Hepatocyte (in vitro differentiated cells): ENCODE measurements at regions not wholly inside any gene's neighbourhood (a gene's known extent, or its start where the extent isn't known, plus 50 kb on each side); places are given as distances from the start of the nearest gene placed in this dataset.

Source experiments
- DNase-seq: peaks from one replicate; pipeline ENCODE4 v3.0.0-alpha.2; 2016; ENCODE audit warnings: low spot score
- H2AFZ ChIP-seq: fragments of 200-600 bp; sonication (generic); 2 replicates; pipeline ENCODE4 v1.6.0; 2016; ENCODE audit warnings: antibody characterized with exemption, mild to moderate bottlenecking
- H3K27ac ChIP-seq: fragments of 200-600 bp; sonication (generic); 2 replicates; pipeline ENCODE4 v1.5.1; 2016; ENCODE audit warnings: mild to moderate bottlenecking
- H3K27me3 ChIP-seq: fragments of 200-600 bp; sonication (generic); 2 replicates; pipeline ENCODE4 v1.6.1; 2016
- H3K36me3 ChIP-seq: fragments of 200-600 bp; sonication (generic); replicated peaks from 2 replicates; pipeline ENCODE4 v1.5.1; 2016; ENCODE audit warnings: low read depth; ENCODE audit not compliant: insufficient read depth
- H3K4me1 ChIP-seq: fragments of 200-600 bp; sonication (generic); 2 replicates; pipeline ENCODE4 v1.5.1; 2016; ENCODE audit warnings: mild to moderate bottlenecking, moderate library complexity; ENCODE audit not compliant: insufficient read depth
- H3K4me2 ChIP-seq: fragments of 200-600 bp; sonication (generic); 2 replicates; pipeline ENCODE4 v1.6.0; 2016
- H3K4me3 ChIP-seq: fragments of 200-600 bp; sonication (generic); 2 replicates; pipeline ENCODE4 v1.5.1; 2016; ENCODE audit warnings: mild to moderate bottlenecking
- H3K79me2 ChIP-seq: fragments of 200-600 bp; sonication (generic); 2 replicates; pipeline ENCODE4 v1.6.0; 2017; ENCODE audit warnings: mild to moderate bottlenecking
- H3K9me2 ChIP-seq: fragments of 200-600 bp; sonication (generic); replicated peaks from 2 replicates; pipeline ENCODE4 v1.6.0; 2017; ENCODE audit warnings: mild to moderate bottlenecking; ENCODE audit not compliant: insufficient read depth
- H3K9me3 ChIP-seq: fragments of 200-600 bp; sonication (generic); 2 replicates; pipeline ENCODE4 v1.5.1; 2016; ENCODE audit warnings: low read depth, mild to moderate bottlenecking
- H4K20me1 ChIP-seq: fragments of 200-600 bp; sonication (generic); 2 replicates; pipeline ENCODE4 v1.6.0; 2016; ENCODE audit warnings: mild to moderate bottlenecking; ENCODE audit not compliant: insufficient read depth, poor library complexity, severe bottlenecking
- CTCF ChIP-seq: fragments of 200-600 bp; sonication (generic); IDR thresholded peaks from 2 replicates; pipeline ENCODE4 v1.5.1; 2016; ENCODE audit warnings: antibody characterized with exemption, mild to moderate bottlenecking; ENCODE audit not compliant: poor library complexity
- EZH2 ChIP-seq: fragments of 200-600 bp; sonication (generic); IDR thresholded peaks from 2 replicates; pipeline ENCODE4 v1.6.1; 2016; ENCODE audit warnings: antibody characterized with exemption, mild to moderate bottlenecking, borderline replicate concordance
- EZH2phosphoT487 ChIP-seq: fragments of 200-600 bp; sonication (generic); IDR thresholded peaks from one replicate; pipeline ENCODE4 v1.6.1; 2018; ENCODE audit warnings: antibody characterized with exemption, mild to moderate bottlenecking, low read depth, moderate library complexity; ENCODE audit not compliant: unreplicated experiment, severe bottlenecking
- whole genome bisulfite sequencing: methylation state at CpG from one replicate; pipeline ENCODE4 v1.1.6; 2016; ENCODE audit warnings: low lambda C conversion rate; ENCODE audit errors: missing lambda C conversion rate; 5-methylcytosine and 5-hydroxymethylcytosine counted together

- H3K4me3 ChIP-seq: no peak overlapping the region
- TF ChIP-seq EZH2: no peak
- no peak for TF ChIP-seq EZH2phosphoT487
- no peak for TF ChIP-seq CTCF
- no peaks in the 10 kb centered on the region for H3K9me3 ChIP-seq
- no peaks in the 10 kb centered on the region for H3K36me3 ChIP-seq
- no peaks in the 10 kb centered on the region for H3K79me2 ChIP-seq
- H3K9me2 ChIP-seq: no peaks in the 10 kb centered on the region
- H3K4me2 ChIP-seq: no peak overlapping the region
- no peak overlapping the region for H2AFZ ChIP-seq
- no peak overlapping the region for H3K27ac ChIP-seq
- no peaks in the 10 kb centered on the region for H3K4me1 ChIP-seq
- 64% methylated on average over 2 of the region's 2 CpGs for WGBS
- no peak for DNase-seq
- H4K20me1 ChIP-seq: no peaks in the 10 kb centered on the region
- no peaks in the 10 kb centered on the region for H3K27me3 ChIP-seq
Measured at GRCh38 chrX:82748906-82749505, 759.1 kb upstream of the POU3F4 start.

- no peaks in the 10 kb centered on the region for H3K9me2 ChIP-seq
Measured at GRCh38 chrX:82756272-82756671, 751.8 kb upstream of the POU3F4 start.

GRCh38 chrX:82757614-82758013 lies 750.5 kb upstream of the POU3F4 start:
- no peak overlapping the region for H3K4me3 ChIP-seq
- H2AFZ ChIP-seq: no peak overlapping the region
- no peaks in the 10 kb centered on the region for H3K9me3 ChIP-seq
- H3K79me2 ChIP-seq: no peaks in the 10 kb centered on the region
- no peaks in the 10 kb centered on the region for H3K36me3 ChIP-seq
- H3K27me3 ChIP-seq: no peaks in the 10 kb centered on the region
- TF ChIP-seq EZH2 (no peak), EZH2phosphoT487 (no peak), CTCF (no peak)
- no peak for DNase-seq
- no peak overlapping the region for H3K27ac ChIP-seq
- no peaks in the 10 kb centered on the region for H3K4me1 ChIP-seq
- 60% methylated on average over 2 of the region's 3 CpGs for WGBS
- H4K20me1 ChIP-seq: no peaks in the 10 kb centered on the region
- H3K9me2 ChIP-seq: no peaks in the 10 kb centered on the region
- H3K4me2 ChIP-seq: no peak overlapping the region

More at GRCh38 chrX:82756272-82756671, 751.8 kb upstream of the POU3F4 start:
- 68% methylated on average over 6 of the region's 6 CpGs for WGBS
- Histone ChIP-seq H3K27ac (no peak overlapping the region), H2AFZ (no peak overlapping the region), H3K79me2 (no peaks in the 10 kb centered on the region), H3K4me1 (no peaks in the 10 kb centered on the region), H3K4me3 (no peak overlapping the region), H3K27me3 (no peaks in the 10 kb centered on the region), H3K36me3 (no peaks in the 10 kb centered on the region), H4K20me1 (no peaks in the 10 kb centered on the region), H3K4me2 (no peak overlapping the region), H3K9me3 (no peaks in the 10 kb centered on the region)
- no peak for TF ChIP-seq EZH2phosphoT487
- no peak for TF ChIP-seq EZH2
- no peak for TF ChIP-seq CTCF
- DNase-seq: no peak

GRCh38 chrX:82764521-82764920 lies 743.6 kb upstream of the POU3F4 start:
- Histone ChIP-seq H3K27ac (no peak overlapping the region), H3K9me2 (no peaks in the 10 kb centered on the region), H3K9me3 (no peaks in the 10 kb centered on the region), H3K27me3 (no peaks in the 10 kb centered on the region), H2AFZ (no peak overlapping the region), H3K4me2 (no peak overlapping the region), H3K79me2 (no peaks in the 10 kb centered on the region), H4K20me1 (no peaks in the 10 kb centered on the region), H3K4me1 (no peaks in the 10 kb centered on the region), H3K36me3 (no peaks in the 10 kb centered on the region), H3K4me3 (no peak overlapping the region)
- 45% methylated on average over 2 of the region's 2 CpGs for WGBS
- no peak for TF ChIP-seq EZH2phosphoT487
- no peak for TF ChIP-seq CTCF
- TF ChIP-seq EZH2: no peak
- no peak for DNase-seq
